Coronary artery (tissue), 2 donors: ENCODE measurements at regions not wholly inside any gene's neighbourhood (a gene's known extent, or its start where the extent isn't known, plus 50 kb on each side); places are given as distances from the start of the nearest gene placed in this dataset.

ENCODE experiments used
- DNase-seq: peaks from one replicate; pipeline ENCODE4 v3.0.0-alpha.2; 2017; ENCODE audit warnings: low spot score
- H3K27ac ChIP-seq, 2 donors: fragments of 200-600 bp; sonication (generic); one replicate each; pipeline ENCODE4 v1.5.1; 2016 to 2019
- H3K4me3 ChIP-seq: fragments of 200-600 bp; sonication (generic); 2 replicates; pipeline ENCODE4 v1.5.1; 2016; ENCODE audit warnings: mild to moderate bottlenecking, moderate library complexity
- TF ChIP-seq, protein P1 (sequence below): fragments of 200-600 bp; sonication (generic); IDR thresholded peaks from one replicate; pipeline ENCODE4 v1.5.1; 2019; ENCODE audit warnings: antibody characterized with exemption

DNA sequence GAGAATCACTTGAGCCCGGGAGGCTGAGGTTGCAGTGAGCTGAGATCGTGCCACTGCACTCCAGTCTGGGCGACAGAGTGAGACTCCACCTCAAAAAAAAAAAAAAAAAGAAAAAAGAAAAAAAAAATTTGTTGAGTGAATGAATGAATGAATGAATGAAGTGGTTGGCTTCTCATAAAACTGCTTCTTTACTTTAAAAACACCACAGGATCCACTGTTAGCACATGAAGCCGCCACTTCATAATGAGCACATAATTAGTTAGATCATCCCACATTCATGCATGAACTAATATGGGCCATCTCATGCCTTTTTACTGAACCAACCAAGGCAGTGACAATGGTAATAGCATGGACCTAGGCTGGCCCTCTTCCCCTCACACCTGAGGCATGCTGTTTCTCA, 135.0 kb upstream of the XYLT1 start:
- TF ChIP-seq, protein P1, sequence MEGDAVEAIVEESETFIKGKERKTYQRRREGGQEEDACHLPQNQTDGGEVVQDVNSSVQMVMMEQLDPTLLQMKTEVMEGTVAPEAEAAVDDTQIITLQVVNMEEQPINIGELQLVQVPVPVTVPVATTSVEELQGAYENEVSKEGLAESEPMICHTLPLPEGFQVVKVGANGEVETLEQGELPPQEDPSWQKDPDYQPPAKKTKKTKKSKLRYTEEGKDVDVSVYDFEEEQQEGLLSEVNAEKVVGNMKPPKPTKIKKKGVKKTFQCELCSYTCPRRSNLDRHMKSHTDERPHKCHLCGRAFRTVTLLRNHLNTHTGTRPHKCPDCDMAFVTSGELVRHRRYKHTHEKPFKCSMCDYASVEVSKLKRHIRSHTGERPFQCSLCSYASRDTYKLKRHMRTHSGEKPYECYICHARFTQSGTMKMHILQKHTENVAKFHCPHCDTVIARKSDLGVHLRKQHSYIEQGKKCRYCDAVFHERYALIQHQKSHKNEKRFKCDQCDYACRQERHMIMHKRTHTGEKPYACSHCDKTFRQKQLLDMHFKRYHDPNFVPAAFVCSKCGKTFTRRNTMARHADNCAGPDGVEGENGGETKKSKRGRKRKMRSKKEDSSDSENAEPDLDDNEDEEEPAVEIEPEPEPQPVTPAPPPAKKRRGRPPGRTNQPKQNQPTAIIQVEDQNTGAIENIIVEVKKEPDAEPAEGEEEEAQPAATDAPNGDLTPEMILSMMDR = no peak
- no peak overlapping the region for H3K27ac ChIP-seq
- no peak overlapping the region for H3K4me3 ChIP-seq
- DNase-seq = no peak

DNA sequence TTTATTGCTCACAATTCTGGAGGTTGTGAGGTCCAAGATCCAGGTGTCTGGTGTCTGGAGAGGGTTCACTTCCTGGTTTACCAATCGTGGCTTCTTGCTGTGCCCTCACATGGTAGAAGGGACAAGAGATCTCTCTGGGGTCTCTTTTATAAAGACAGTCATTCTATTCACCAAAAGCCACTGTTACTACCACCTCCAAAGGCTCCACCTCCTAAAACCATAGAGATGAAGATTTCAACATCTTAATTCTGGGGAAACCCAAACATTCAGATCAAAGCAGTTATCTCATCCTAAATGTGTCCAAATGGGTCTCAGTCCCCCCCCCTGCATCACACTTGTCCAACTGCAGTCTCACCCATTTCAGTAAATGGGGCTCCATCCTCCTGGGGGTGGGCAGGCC, 132.9 kb upstream of the XYLT1 start:
- no peak for DNase-seq
- Histone ChIP-seq H3K4me3 (no peak overlapping the region), H3K27ac (no peak overlapping the region)
- TF ChIP-seq, protein P1 = no peak

DNA sequence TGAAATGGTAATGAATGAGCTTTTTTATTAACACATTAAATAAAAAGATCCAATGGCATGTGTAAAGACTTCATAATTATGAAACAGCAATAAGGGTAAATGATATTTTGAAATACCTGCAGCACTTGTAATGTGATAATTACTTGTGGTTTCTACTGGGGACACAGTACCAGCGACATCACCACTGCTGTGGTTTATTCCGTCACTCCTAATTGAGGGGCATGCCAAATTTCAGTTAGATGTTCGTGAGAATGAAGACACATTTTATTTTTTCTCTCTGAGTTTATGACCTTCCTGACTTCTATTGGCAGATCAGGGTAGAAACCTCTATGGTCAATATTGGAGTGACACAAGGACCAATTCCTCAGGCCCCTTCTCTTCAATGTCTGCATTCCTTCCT, 131.9 kb upstream of the XYLT1 start:
- TF ChIP-seq, protein P1 = no peak
- Histone ChIP-seq H3K4me3 (no peak overlapping the region), H3K27ac (no peak overlapping the region)
- no peak for DNase-seq

DNA sequence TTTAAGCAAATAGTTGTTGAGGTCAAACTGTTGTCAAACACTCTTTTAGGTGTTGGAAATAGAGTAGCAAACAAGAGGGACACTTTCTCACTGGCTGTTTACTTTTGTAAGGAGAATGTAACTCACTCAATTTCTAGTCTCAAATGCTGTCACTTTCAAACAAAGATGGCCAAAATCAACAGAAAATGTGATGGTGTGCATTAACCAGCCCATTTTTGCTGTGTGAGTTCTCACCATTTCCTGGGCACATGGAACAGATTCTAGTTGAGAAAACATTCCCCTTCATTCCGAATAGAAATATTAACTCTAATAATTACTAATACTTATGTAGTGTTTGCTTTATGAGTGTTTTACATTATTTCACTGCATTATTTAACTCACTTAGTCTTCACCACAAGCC, 128.2 kb upstream of the XYLT1 start:
- TF ChIP-seq, protein P1 = no peak

DNA sequence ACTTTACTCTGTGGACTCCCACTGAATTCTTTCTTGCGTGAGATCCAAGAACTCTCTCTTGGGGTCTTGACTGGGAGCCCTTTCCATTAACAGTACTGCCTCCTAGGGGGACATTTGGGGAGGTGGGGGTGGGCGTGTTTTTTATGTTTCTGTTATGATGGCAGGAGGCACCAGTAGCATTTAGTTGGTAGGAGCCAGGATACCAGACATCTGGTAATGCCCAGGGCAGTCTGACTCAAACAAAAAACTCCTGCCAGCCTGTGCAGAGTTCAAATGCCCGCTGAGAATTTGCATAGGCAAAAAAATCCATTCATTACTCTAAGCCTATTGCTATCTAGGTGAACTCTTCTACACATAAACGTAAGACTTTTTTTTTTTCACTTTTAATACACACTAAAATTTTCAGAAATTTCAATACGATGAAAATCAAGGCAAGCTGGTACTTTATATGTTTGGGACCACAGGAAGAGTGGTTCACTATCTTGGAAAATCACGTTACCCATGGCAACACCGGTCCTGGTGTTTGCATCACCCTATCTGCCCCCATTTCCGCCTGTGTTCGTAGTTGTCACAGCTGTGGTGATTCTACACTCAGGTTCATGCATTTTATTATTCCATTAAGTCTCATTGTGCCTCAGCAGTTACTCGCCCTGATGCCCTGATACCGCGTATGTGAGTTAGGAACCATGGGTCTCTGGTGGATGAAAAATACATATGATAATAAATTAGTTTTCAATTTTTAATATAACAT, 121.1 kb upstream of the XYLT1 start:
- no peak for DNase-seq
- H3K4me3 ChIP-seq = no peak overlapping the region
- TF ChIP-seq, protein P1 = no peak
- H3K27ac ChIP-seq = no peak overlapping the region

More for the DNA sequence above, 128.2 kb upstream of the XYLT1 start:
- no peak overlapping the region for H3K4me3 ChIP-seq
- DNase-seq = no peak
- no peak overlapping the region for H3K27ac ChIP-seq

DNA sequence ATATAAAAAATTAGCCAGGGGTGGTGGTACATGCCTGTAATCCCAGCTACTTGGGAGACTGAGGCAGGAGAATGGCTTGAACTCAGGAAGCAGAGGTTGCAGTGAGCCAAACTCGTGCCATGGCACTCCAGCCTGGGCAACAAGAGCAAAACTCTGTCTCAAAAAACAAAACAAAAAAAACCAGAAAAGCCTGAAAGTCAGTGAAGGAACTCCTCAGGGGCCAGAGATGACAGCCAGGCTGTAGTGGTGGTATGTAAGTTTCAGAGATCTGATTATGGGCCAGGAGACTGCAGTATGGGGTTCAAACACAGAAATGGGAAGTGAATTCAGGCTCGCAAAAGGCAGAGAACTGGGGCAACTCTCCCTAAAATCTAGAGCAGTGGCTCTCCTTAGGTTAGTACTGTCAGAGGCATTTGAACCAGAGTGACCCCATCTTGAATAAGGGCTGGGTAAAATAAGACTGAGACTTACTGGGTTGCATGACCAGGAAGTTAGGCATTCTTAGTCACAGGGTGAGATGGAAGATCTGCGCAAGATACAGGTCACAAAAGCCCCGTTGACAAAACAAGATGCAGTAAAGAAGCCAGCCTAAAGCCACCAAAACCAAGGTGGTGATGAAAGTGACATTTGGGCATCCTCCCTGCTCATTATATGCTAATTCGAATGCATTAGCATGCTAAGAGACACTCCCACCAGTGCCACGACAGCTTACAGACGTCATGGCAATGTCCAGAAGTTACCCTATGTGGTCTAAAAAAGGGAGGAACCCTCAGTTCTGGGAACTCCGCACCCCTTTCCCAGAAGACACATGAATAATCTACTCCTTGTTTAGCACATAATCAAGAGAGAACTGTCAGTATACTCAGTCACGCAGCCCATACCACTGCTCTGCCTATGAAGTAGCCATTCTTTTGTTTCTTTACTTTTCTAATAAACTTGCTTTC, 120.2 kb upstream of the XYLT1 start:
- no peak overlapping the region for H3K27ac ChIP-seq
- DNase-seq = no peak
- TF ChIP-seq, protein P1 = no peak
- H3K4me3 ChIP-seq = no peak overlapping the region
